Smooth muscle cell (in vitro differentiated cells): ENCODE measurements at regions not wholly inside any gene's neighbourhood (a gene's known extent, or its start where the extent isn't known, plus 50 kb on each side); places are given as distances from the start of the nearest gene placed in this dataset.

Experiments
- DNase-seq: peaks from one replicate; lab custom pipeline; 2025; ENCODE audit not compliant: unreplicated experiment; lab: John Stamatoyannopoulos, UW
- H2AFZ ChIP-seq: fragments of 200-600 bp; sonication (generic); 2 replicates; pipeline ENCODE4 v1.6.0; 2016; ENCODE audit warnings: antibody characterized with exemption, low read depth, mild to moderate bottlenecking
- H3F3A ChIP-seq: fragments of 200-600 bp; sonication (generic); 2 replicates; pipeline ENCODE4 v1.6.0; 2017; ENCODE audit warnings: antibody characterized with exemption, low read depth
- H3K27ac ChIP-seq: fragments of 200-600 bp; sonication (generic); 2 replicates; pipeline ENCODE4 v1.5.1; 2016; ENCODE audit warnings: low read depth, mild to moderate bottlenecking
- H3K27me3 ChIP-seq: fragments of 200-600 bp; sonication (generic); 2 replicates; pipeline ENCODE4 v1.6.1; 2016; ENCODE audit warnings: low read depth, mild to moderate bottlenecking
- H3K36me3 ChIP-seq: fragments of 200-600 bp; sonication (generic); 2 replicates; pipeline ENCODE4 v1.5.1; 2016; ENCODE audit warnings: low read depth
- H3K4me1 ChIP-seq: fragments of 200-600 bp; sonication (generic); 2 replicates; pipeline ENCODE4 v1.5.1; 2016; ENCODE audit warnings: low read depth
- H3K4me2 ChIP-seq: fragments of 200-600 bp; sonication (generic); 2 replicates; pipeline ENCODE4 v1.6.0; 2016; ENCODE audit warnings: mild to moderate bottlenecking
- H3K4me3 ChIP-seq: fragments of 200-600 bp; sonication (generic); 2 replicates; pipeline ENCODE4 v1.5.1; 2016; ENCODE audit warnings: mild to moderate bottlenecking
- H3K79me2 ChIP-seq: fragments of 200-600 bp; sonication (generic); 2 replicates; pipeline ENCODE4 v1.6.0; 2016; ENCODE audit warnings: low read depth, mild to moderate bottlenecking
- H3K9ac ChIP-seq: fragments of 200-600 bp; sonication (generic); 2 replicates; pipeline ENCODE4 v1.6.0; 2016; ENCODE audit warnings: low read depth
- H3K9me3 ChIP-seq: fragments of 200-600 bp; sonication (generic); replicated peaks from 2 replicates; pipeline ENCODE4 v1.5.1; 2016; ENCODE audit warnings: low read depth
- H4K20me1 ChIP-seq: fragments of 200-600 bp; sonication (generic); 2 replicates; pipeline ENCODE4 v1.6.0; 2016; ENCODE audit warnings: low read depth
- CTCF ChIP-seq: fragments of 200-600 bp; sonication (generic); IDR thresholded peaks from 2 replicates; pipeline ENCODE4 v1.5.1; 2017; ENCODE audit warnings: borderline replicate concordance, mild to moderate bottlenecking, antibody characterized with exemption; ENCODE audit not compliant: insufficient read depth, poor library complexity, severe bottlenecking
- WGBS: methylation state at CpG from one replicate; pipeline ENCODE4 v1.1.7; 2016; ENCODE audit warnings: low lambda C conversion rate; 5-methylcytosine and 5-hydroxymethylcytosine counted together

- Histone ChIP-seq H3K27me3 (no peaks in the 10 kb centered on the region), H4K20me1 (no peaks in the 10 kb centered on the region), H3K4me1 (peaks cover 29% of the 10 kb centered on the region), H3K4me2 (no peak overlapping the region), H3K4me3 (no peak overlapping the region), H3K36me3 (no peaks in the 10 kb centered on the region), H3K9me3 (no peaks in the 10 kb centered on the region), H3K9ac (no peak overlapping the region), H3K27ac (no peak overlapping the region), H3K79me2 (no peaks in the 10 kb centered on the region), H3F3A (no peaks in the 10 kb centered on the region), H2AFZ (no peak overlapping the region)
- 76% methylated on average over 6 of the region's 6 CpGs for WGBS
- no peak for DNase-seq
- TF ChIP-seq CTCF: no peak
These were observed 1030.6 kb downstream of the MCTP2 start for GRCh38 chr15:95261968-95262367.

- Histone ChIP-seq H3K9me3 (no peaks in the 10 kb centered on the region), H3K27me3 (no peaks in the 10 kb centered on the region), H3K9ac (no peak overlapping the region), H3K36me3 (no peaks in the 10 kb centered on the region), H2AFZ (no peak overlapping the region), H3K27ac (no peak overlapping the region), H3K4me1 (peaks cover 29% of the 10 kb centered on the region), H4K20me1 (no peaks in the 10 kb centered on the region), H3K4me2 (peak overlapping the region; percentile 63), H3K4me3 (no peak overlapping the region), H3F3A (no peaks in the 10 kb centered on the region), H3K79me2 (no peaks in the 10 kb centered on the region)
- TF ChIP-seq CTCF: no peak
- no peak for DNase-seq
- 51% methylated on average over 6 of the region's 6 CpGs for WGBS
These were observed 1031.7 kb downstream of the MCTP2 start for GRCh38 chr15:95262866-95263564.

GRCh38 chr15:95263751-95264150 lies 1032.4 kb downstream of the MCTP2 start:
- WGBS: 97% methylated on average over 1 of the region's 1 CpG
- Histone ChIP-seq H3K27ac (no peak overlapping the region), H3K4me1 (peaks cover 29% of the 10 kb centered on the region), H3K4me3 (no peak overlapping the region), H2AFZ (no peak overlapping the region), H4K20me1 (no peaks in the 10 kb centered on the region), H3K4me2 (no peak overlapping the region), H3K36me3 (no peaks in the 10 kb centered on the region), H3K9me3 (no peaks in the 10 kb centered on the region), H3K27me3 (no peaks in the 10 kb centered on the region), H3F3A (no peaks in the 10 kb centered on the region), H3K9ac (no peak overlapping the region), H3K79me2 (no peaks in the 10 kb centered on the region)
- no peak for TF ChIP-seq CTCF
- DNase-seq: no peak

GRCh38 chr15:95265419-95265997 lies 1034.1 kb downstream of the MCTP2 start:
- Histone ChIP-seq H3K79me2 (no peaks in the 10 kb centered on the region), H3K4me3 (no peak overlapping the region), H3K36me3 (no peaks in the 10 kb centered on the region), H4K20me1 (no peaks in the 10 kb centered on the region), H2AFZ (no peak overlapping the region), H3K4me2 (no peak overlapping the region), H3F3A (no peaks in the 10 kb centered on the region), H3K27me3 (no peaks in the 10 kb centered on the region), H3K27ac (no peak overlapping the region), H3K9ac (no peak overlapping the region), H3K4me1 (peaks cover 20% of the 10 kb centered on the region), H3K9me3 (no peaks in the 10 kb centered on the region)
- WGBS: 90% methylated on average over 3 of the region's 3 CpGs
- DNase-seq: no peak
- TF ChIP-seq CTCF: no peak
